GM19239 (cell line): ENCODE measurements at regions not wholly inside any gene's neighbourhood (a gene's known extent, or its start where the extent isn't known, plus 50 kb on each side); places are given as distances from the start of the nearest gene placed in this dataset.

Experiments
- DNase-seq: peaks from one replicate; pipeline ENCODE4 v3.0.0; 2011; ENCODE audit warnings: low spot score; ENCODE audit not compliant: insufficient read length
- FAIRE-seq: peaks from 2 replicates; lab custom pipeline; 2011; peaks lifted over from hg19 to GRCh38; lab: Jason Lieb, UNC

- no peak for DNase-seq
- FAIRE-seq, result no peak
These were observed 87.8 kb upstream of the ATF3 start for GRCh38 chr1:212520746-212521145.

DNA sequence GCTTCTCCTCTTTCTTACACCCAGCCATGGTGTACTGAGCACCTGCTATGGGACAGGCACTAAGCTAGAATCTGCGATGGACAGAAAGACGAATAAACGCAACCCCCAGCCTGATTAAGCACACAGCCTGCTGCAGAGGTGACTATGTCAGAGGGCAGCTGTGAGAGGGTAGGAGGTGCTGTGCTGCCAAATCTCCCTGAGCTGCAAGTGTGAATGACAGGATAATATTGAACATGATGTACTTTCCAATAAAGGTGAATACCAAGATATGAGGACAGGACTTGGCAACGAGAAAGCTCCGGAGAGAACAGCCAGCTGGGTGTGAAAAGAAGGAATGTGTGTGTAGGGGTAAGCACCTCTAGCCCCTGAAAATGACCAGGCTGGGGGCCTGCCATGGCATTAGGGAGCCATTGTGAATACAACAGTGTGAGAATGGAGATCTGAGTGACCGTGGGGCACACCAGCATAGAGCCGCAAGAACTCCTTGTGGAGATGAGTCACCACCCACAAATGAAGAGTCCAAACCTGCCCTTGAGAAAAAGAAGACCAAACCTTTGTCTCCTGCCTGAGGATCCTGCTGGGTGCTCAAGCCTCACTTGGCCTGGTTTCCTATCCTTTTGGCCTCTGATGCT lies 83.0 kb upstream of the ATF3 start:
- no peak for DNase-seq
- FAIRE-seq, result no peak

- no peak for DNase-seq
- no peak for FAIRE-seq
These were observed 82.5 kb upstream of the ATF3 start for GRCh38 chr1:212526111-212526491.

DNA sequence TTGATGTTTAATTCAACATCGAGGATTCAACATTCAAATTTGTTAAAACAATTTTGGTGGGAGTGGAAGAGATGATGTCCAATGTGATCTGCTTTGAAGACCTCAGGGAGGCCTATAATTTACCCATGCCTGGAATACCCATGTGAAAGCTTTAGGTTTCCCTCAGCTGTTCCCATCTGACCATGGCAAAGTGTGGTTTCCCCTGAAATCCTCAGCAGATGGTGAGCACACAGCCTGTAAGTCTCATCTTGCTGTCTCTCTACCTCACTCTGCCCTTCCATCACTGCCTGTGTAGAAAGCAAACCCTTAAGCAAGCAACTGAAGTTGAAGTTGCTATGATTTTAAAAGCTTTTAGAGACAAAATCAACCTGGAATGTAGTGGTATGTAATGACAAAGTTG lies 80.1 kb upstream of the ATF3 start:
- DNase-seq, result no peak
- FAIRE-seq, result no peak

DNA sequence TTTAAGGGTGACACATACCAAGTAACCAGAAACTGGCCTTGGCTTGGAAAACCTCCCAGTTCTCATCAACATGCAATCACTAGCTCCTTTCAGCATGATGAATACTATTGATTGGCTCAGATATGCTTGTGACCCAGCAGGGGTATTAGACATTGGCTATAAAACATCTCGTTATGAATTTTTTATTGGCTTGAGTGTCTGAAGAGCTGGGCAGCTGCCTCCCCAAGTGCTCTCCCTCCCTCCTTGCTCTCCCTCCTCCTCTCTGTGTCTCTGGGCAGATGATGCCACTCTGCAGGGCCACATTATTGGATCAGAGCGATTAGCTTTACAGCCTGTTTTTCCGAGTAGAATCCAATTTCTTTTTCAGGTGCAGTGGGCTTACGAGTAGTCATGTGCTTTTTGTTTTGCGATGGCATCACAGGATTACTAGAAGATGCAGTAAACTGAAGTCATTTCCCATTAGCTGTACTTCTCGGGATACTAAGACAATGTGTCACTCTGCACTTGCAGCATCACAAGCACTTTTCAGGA lies 79.3 kb upstream of the ATF3 start:
- FAIRE-seq (no peak), DNase-seq (no peak)

DNA sequence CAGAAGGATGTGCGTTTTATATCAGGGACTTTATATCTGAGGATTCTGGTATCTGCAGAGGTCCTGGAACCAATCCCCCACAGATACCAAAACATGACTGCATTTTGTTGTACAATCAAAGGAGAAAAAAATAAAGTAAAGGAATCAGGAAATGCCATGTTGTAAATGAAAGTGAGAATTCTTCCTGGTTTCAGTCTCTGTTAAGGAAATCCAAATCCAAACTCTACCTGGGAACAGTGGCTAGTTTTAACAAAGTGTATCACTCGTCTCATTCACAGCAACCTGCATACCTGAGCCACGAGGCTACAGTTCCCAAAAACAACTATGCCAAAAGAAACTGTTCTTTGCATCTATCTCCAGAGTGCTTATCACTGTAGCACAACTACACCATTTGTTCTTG lies 77.3 kb upstream of the ATF3 start:
- DNase-seq, result no peak
- no peak for FAIRE-seq

DNA sequence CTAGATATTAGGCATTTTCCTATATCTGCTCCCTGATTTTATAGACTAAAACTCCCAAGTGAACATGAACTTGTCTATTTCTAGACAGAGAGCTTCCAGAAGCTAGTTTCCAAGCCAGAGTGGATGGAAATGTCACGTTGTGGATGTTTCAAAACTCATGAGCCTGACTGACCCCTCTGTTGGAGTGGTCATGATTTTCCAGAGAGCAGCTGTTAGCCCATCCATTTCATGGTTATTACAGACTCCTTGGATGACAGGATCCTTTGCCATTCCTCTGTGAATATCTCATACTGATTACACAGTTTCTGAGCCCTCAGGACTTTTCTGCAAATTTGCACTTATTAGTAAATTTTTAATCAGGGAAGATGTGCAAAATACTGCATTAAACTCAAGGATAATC lies 76.8 kb upstream of the ATF3 start:
- no peak for FAIRE-seq
- no peak for DNase-seq

- FAIRE-seq (peak; percentile 33), DNase-seq (no peak)
These were observed 76.0 kb upstream of the ATF3 start for GRCh38 chr1:212532469-212533147.

DNA sequence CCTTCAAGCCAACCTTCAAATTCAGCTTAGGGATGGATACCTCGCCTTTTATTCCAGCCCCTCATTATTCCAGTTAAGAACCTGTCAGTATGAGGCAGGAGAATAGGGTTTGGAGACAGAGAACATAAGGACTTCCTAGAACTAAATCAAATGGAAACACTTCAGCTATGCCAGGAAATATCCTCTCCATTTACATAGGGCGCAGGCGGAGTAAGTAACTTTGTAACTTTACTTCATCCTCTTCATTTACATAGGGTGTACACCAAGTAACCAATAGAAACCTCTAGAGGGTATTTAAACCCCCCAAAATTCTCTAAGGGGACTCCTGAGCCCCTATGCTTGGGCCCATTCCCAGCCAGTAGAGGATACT lies 75.4 kb upstream of the ATF3 start:
- FAIRE-seq, result no peak
- no peak for DNase-seq

GRCh38 chr1:212536586-212536985 lies 72.0 kb upstream of the ATF3 start:
- no peak for DNase-seq
- FAIRE-seq, result no peak

GRCh38 chr1:212537610-212538009 lies 71.0 kb upstream of the ATF3 start:
- FAIRE-seq (no peak), DNase-seq (no peak)

DNA sequence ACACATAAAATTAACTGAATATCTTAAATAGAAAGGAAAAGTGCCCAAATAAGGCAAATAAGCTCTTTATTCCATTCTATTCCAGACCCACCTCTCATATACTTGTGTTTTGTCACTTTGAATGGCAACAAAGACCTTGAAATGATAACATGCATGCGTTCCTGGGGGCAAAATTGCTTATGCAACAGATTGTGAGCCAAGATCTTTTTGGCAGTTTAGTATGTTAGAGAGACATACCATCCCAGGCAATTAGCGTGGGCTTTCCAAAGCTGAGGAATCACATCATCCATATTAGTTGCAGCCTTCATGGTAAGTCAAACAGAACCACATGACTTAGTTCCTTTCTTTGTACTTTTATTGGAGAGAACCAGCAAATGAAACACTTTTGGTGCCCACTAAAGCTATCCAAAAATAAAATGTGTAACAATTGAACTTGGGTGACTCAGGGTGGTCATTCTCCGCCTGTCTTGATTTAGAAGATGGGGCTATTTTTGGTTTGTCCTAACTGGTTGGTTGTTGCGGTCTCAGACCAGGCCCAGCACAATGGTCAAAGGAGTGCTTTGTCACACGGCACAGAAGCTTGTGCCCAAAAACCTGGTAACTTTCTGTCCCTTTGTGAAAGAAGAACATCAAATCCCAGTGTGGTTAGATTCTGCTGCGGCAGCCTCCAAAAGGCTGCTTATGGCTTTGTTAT lies 68.7 kb upstream of the ATF3 start:
- DNase-seq, result no peak
- no peak for FAIRE-seq

DNA sequence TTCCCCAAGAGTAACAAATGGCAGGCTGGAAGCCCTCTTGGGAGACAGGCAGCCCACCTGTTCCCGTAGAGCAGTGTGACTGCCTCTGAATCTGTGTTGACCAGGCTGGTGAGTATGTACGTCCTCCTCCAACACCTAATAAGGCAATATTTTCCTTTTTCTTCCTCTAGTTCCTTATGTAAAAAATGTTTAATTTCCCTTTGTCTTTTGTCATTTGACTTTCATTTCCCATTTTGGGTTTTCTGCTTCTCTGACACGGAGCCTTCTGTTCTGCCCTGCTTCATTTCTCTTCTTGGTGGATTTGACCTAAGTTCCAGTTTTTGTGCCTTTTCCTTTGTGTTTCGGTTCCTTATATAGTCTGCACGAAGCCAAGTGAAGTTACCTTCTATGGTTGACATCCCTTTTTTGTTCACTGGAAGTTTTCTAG lies 65.8 kb upstream of the ATF3 start:
- FAIRE-seq (no peak), DNase-seq (no peak)

GRCh38 chr1:212544110-212544509 lies 64.5 kb upstream of the ATF3 start:
- DNase-seq, result no peak
- no peak for FAIRE-seq

GRCh38 chr1:212545941-212546635 lies 62.5 kb upstream of the ATF3 start:
- no peak for FAIRE-seq
- no peak for DNase-seq

- FAIRE-seq, result no peak
- DNase-seq, result no peak
These were observed 59.0 kb upstream of the ATF3 start for GRCh38 chr1:212549503-212550017.

DNA sequence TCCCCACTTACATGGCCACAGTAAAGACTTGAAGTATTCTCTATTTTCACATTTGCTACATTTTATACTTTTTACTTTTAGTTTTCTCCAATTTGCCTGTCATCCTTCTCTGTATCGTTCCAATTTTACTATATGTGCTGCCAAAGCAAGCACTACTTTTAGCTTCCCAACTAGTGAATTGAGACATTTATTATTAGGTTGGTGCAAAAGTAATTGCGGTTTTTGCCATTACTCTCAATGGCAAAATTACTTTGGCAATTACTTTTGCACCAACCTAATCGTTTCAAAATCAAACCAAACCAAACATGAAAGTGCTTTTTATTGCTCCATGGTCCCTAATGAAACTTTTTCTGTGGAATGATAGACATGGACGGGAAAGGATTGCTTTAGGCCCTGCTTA lies 56.6 kb upstream of the ATF3 start:
- DNase-seq, result no peak
- no peak for FAIRE-seq

DNA sequence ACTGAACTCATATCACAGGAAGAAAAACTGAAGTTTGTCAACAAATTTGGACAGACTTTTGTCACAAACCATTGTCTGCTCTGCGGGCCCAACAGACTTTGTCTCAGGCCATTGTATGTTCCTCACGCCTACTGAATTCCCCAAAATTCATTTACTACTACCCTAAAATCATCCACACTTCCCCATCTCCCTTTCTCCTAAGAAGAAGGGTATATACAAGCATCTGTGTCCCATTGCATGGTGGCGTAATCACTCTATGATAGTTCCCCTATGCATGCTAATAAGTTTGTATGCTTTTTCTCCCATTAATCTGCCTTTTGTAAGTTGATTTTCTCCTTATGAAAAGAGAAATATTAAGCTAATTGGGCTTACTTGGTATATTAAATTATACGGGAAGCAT lies 54.9 kb upstream of the ATF3 start:
- DNase-seq (no peak), FAIRE-seq (no peak)

DNA sequence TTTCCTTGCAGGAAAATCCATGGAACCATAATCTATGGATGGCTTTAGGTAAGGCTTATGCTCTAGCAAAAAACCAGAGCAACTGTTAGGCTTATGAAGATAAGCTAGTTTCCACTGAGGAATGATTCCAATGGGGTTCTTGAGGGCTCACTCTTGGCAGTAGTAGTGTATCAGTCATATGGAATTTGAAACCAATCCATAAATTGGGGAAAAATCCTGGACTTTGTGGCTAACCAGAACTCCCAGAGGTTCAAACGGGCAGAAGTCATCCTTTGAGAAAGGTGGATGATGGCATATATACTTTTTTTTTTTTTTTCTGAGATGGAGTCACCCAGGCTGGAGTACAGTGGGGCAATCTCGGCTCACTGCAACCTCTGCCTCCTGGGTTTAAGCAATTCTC lies 54.2 kb upstream of the ATF3 start:
- FAIRE-seq, result no peak
- DNase-seq, result no peak

DNA sequence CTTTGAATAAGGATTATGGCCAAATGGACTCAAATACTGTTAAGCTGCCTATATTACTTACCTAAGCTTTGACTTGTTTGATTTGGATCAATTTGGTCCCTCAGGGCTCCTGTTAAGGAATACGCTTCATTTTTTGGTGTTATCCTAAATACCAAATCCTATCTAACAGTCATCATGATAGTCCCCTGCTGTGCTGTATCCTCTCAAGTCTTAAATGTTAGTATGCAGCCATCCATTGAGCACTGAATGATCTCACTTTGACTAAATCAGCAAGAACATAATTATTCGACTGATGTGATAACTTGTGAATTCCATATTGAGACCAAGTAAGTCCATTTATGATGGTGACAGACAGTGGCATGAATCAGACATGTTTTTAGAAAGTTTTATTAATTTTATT lies 53.1 kb upstream of the ATF3 start:
- no peak for DNase-seq
- FAIRE-seq, result no peak
